ENCODE measurements at regions not wholly inside any gene's neighbourhood (a gene's known extent, or its start where the extent isn't known, plus 50 kb on each side); places are given as distances from the start of the nearest gene placed in this dataset.

- no peaks in the 10 kb centered on the region for H3K27me3 ChIP-seq (replicated peaks; ENCODE audit: insufficient read depth)
- no peaks in the 10 kb centered on the region for H3K36me3 ChIP-seq
- H3K27ac ChIP-seq: no peak overlapping the region
- no peak for TF ChIP-seq CTCF (IDR thresholded peaks at IDR 0.05)
- no peak for ATAC-seq (ENCODE audit: insufficient number of reproducible peaks, low FRiP score, low read depth)
- H3K4me3 ChIP-seq: no peak overlapping the region
- H3K9me3 ChIP-seq: no peaks in the 10 kb centered on the region
- no peaks in the 10 kb centered on the region for H3K4me1 ChIP-seq (ENCODE audit: control insufficient read depth in 1 of 2, low read depth in 2 of 2)
- no peak for DNase-seq (ENCODE audit: low spot score)
These were observed 395.6 kb upstream of the ROBO2 start for GRCh38 chr3:76644305-76644675.

GRCh38 chr3:76645724-76646123 is 394.2 kb upstream of the ROBO2 start:
- no peak for DNase-seq (ENCODE audit: low spot score)
- Histone ChIP-seq H3K36me3 (no peaks in the 10 kb centered on the region), H3K4me1 (ENCODE audit: control insufficient read depth in 1 of 2, low read depth in 2 of 2) (no peaks in the 10 kb centered on the region), H3K9me3 (no peaks in the 10 kb centered on the region), H3K4me3 (no peak overlapping the region), H3K27me3 (replicated peaks; ENCODE audit: insufficient read depth) (no peaks in the 10 kb centered on the region), H3K27ac (no peak overlapping the region)
- no peak for ATAC-seq (ENCODE audit: insufficient number of reproducible peaks, low FRiP score, low read depth)
- no peak for TF ChIP-seq CTCF (IDR thresholded peaks at IDR 0.05)

GRCh38 chr3:76646921-76647562 is 392.9 kb upstream of the ROBO2 start:
- Histone ChIP-seq H3K4me3 (no peak overlapping the region), H3K27me3 (replicated peaks; ENCODE audit: insufficient read depth) (no peaks in the 10 kb centered on the region), H3K36me3 (no peaks in the 10 kb centered on the region), H3K9me3 (no peaks in the 10 kb centered on the region), H3K27ac (no peak overlapping the region), H3K4me1 (ENCODE audit: control insufficient read depth in 1 of 2, low read depth in 2 of 2) (no peaks in the 10 kb centered on the region)
- TF ChIP-seq CTCF (IDR thresholded peaks at IDR 0.05): no peak
- no peak for ATAC-seq (ENCODE audit: insufficient number of reproducible peaks, low FRiP score, low read depth)
- DNase-seq (ENCODE audit: low spot score): no peak

GRCh38 chr3:76651784-76652183 is 388.1 kb upstream of the ROBO2 start:
- no peak for TF ChIP-seq CTCF (IDR thresholded peaks at IDR 0.05)
- H3K27ac ChIP-seq: no peak overlapping the region
- ATAC-seq (ENCODE audit: insufficient number of reproducible peaks, low FRiP score, low read depth): no peak

GRCh38 chr3:76652524-76652923 is 387.4 kb upstream of the ROBO2 start:
- TF ChIP-seq CTCF (IDR thresholded peaks at IDR 0.05): no peak
- no peaks in the 10 kb centered on the region for H3K36me3 ChIP-seq
- no peaks in the 10 kb centered on the region for H3K27me3 ChIP-seq (replicated peaks; ENCODE audit: insufficient read depth)
- no peaks in the 10 kb centered on the region for H3K9me3 ChIP-seq
- H3K4me3 ChIP-seq: no peak overlapping the region
- H3K27ac ChIP-seq: no peak overlapping the region
- DNase-seq (ENCODE audit: low spot score) (no peak), ATAC-seq (ENCODE audit: insufficient number of reproducible peaks, low FRiP score, low read depth) (no peak)
- H3K4me1 ChIP-seq (ENCODE audit: control insufficient read depth in 1 of 2, low read depth in 2 of 2): no peaks in the 10 kb centered on the region

More at GRCh38 chr3:76651784-76652183, 388.1 kb upstream of the ROBO2 start:
- H3K4me3 ChIP-seq: no peak overlapping the region
- H3K9me3 ChIP-seq: no peaks in the 10 kb centered on the region
- H3K4me1 ChIP-seq (ENCODE audit: control insufficient read depth in 1 of 2, low read depth in 2 of 2): no peaks in the 10 kb centered on the region
- no peak for DNase-seq (ENCODE audit: low spot score)
- H3K36me3 ChIP-seq: no peaks in the 10 kb centered on the region
- H3K27me3 ChIP-seq (replicated peaks; ENCODE audit: insufficient read depth): no peaks in the 10 kb centered on the region

Data from thoracic aorta (tissue), 2 donors.